SH-SY5Y (cell line): ENCODE measurements at regions not wholly inside any gene's neighbourhood (a gene's known extent, or its start where the extent isn't known, plus 50 kb on each side); places are given as distances from the start of the nearest gene placed in this dataset.

Experiments used
- GATA2 ChIP-seq: IDR thresholded peaks from 2 replicates; pipeline ENCODE4 v1.6.1; 2011; ENCODE audit warnings: mild to moderate bottlenecking, low read depth, low read length
- GATA3 ChIP-seq: IDR thresholded peaks from 2 replicates; pipeline ENCODE4 v1.6.1; 2011; ENCODE audit warnings: low read depth, mild to moderate bottlenecking, low read length, moderate library complexity

DNA sequence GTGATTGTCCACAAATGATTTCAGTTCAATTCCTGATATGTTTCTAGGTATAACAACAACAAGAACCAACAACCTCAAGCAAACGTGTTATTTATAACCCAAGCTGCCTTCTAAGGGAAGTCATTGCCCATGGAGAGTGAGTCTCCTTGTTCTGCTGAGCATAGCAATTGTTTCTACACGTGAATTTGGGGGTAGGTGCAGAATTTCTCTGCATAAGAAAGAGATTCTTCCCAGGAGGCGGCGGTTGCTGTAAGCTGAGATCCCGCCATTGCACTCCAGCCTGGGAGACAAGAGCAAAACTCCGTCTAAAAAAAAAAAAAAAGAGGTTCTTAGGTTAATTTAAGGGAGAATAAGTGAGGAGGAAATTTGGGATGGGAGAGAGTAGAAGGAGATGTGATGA lies 226.5 kb upstream of the PELI2 start:
- TF ChIP-seq GATA3 (no peak), GATA2 (no peak)
